ENCODE measurements at regions not wholly inside any gene's neighbourhood (a gene's known extent, or its start where the extent isn't known, plus 50 kb on each side); places are given as distances from the start of the nearest gene placed in this dataset.
"Not testable (repeated sequence)": the region's sequence is repeated elsewhere in the genome, so short reads cannot be mapped to it uniquely, and the experiment has no call there.

DNA sequence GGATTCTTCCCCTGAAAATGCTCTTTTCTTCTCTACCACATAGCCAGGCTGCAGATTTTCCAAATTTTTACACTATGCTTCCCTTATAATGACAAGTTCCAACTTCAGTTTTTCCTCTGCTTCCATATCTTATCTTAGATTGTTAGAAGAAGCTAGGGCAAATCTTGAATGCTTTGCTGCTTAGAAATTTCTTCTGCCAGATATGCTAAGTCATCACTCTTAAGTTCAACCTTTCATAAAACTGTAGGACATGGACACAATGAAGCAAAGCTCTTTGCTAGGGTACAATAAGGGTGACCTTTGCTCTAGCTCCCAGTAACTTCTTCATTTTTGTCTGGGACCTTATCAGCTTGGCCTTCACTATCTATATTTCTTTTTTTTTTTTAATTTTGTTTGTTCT, 88.7 kb downstream of the NXNL2 start:
- Histone ChIP-seq H3K4me1 (no peaks in the 10 kb centered on the region), H3K27me3 (no peaks in the 10 kb centered on the region), H3K4me3 (no peak overlapping the region), H3K36me3 (no peaks in the 10 kb centered on the region), H3K9me3 (no peaks in the 10 kb centered on the region), H3K27ac (no peak overlapping the region)
- no peak for TF ChIP-seq POLR2AphosphoS5 (IDR thresholded peaks at IDR 0.05)
- TF ChIP-seq CTCF (IDR thresholded peaks at IDR 0.05): no peak
- no peak for TF ChIP-seq POLR2A (IDR thresholded peaks at IDR 0.05)
- no peak for TF ChIP-seq EP300 (IDR thresholded peaks at IDR 0.05)
- DNase-seq: no peak
- intact Hi-C loops (cut with DNase I): no loop called here

DNA sequence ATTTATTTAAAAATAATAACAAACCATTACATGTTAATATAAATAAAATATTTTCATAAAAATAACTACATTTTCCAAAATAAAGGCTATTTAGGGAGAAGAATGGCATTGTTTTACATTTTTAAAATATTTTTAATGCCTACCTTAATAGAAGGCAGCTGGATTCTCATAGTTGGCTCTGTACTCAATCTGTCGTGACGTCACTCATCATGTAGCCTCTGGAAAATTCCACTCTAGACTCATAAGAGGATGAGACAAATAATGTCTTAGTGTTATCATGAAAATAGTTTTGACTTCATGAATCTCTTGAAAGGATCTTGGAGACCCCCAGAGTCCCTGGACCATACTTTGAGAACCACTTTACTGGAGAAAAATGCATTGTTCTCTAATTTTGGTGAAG, 93.1 kb downstream of the NXNL2 start:
- Histone ChIP-seq H3K9me3 (no peaks in the 10 kb centered on the region), H3K4me3 (no peak overlapping the region), H3K4me1 (no peaks in the 10 kb centered on the region), H3K27ac (peak overlapping the region in 1 of 4 donors; percentile 22), H3K36me3 (no peaks in the 10 kb centered on the region), H3K27me3 (no peaks in the 10 kb centered on the region)
- 81 to 86% methylated on average over 2 of the region's 2 CpGs for WGBS, 2 donors
- TF ChIP-seq EP300 (IDR thresholded peaks at IDR 0.05) (no peak), POLR2AphosphoS5 (IDR thresholded peaks at IDR 0.05) (no peak), POLR2A (IDR thresholded peaks at IDR 0.05) (no peak), CTCF (IDR thresholded peaks at IDR 0.05) (no peak)
- no peak for DNase-seq
- intact Hi-C loops (cut with DNase I): no loop called here

GRCh38 chr9:88628811-88629210, 93.8 kb downstream of the NXNL2 start:
- TF ChIP-seq POLR2A (IDR thresholded peaks at IDR 0.05) (no peak), CTCF (IDR thresholded peaks at IDR 0.05) (no peak), POLR2AphosphoS5 (IDR thresholded peaks at IDR 0.05) (no peak), EP300 (IDR thresholded peaks at IDR 0.05) (no peak)
- intact Hi-C loops (cut with DNase I): no loop called here
- Histone ChIP-seq H3K9me3 (no peaks in the 10 kb centered on the region), H3K36me3 (no peaks in the 10 kb centered on the region), H3K27ac (peak overlapping the region in 1 of 4 donors; percentile 22), H3K4me3 (no peak overlapping the region), H3K4me1 (no peaks in the 10 kb centered on the region), H3K27me3 (no peaks in the 10 kb centered on the region)
- no peak for DNase-seq

DNA sequence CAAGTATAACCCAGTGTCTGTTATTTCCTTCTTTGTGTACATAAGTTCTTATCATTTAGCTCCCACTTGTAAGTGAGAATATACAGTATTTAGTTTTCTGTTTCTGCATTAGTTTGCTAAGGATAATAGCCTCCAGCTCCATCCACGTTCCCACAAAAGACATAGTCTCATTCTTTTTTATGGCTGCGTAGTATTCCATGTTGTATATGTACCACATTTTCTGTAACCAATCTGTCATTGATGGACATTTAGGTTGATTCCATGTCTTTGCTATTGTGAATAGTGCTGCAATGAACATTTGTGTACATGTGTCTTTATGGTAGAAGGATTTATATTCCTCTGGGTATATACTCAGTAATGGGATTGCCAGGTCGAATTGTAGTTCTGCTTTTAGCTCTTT, 95.6 kb downstream of the NXNL2 start:
- H3K27me3 ChIP-seq; H3K36me3 ChIP-seq; H3K4me3 ChIP-seq; intact Hi-C loops (cut with DNase I); DNase-seq; H3K27ac ChIP-seq; H3K9me3 ChIP-seq; H3K4me1 ChIP-seq: not testable (repeated sequence)
- 69 to 85% methylated on average over 3 of the region's 3 CpGs for WGBS, 2 donors

DNA sequence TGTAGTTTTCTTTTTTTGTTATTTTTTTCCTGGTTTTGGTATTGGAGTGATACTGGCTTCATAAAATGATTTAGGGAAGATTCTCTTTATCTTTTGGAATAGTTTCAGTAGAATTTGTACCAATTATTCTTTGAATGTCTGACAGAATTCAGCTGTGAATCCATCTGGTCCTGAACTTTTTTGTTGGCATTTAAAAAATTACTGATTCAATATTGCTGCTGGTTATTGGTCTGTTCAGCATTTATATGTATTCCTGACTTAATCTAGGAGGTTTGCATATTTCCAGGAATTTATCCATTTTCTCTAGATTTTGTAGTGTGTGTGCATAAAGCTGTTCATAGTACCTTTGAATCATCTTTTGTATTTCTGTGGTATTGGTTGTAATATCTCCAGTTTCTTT, 100.2 kb downstream of the NXNL2 start:
- H3K27me3 ChIP-seq: no peaks in the 10 kb centered on the region
- intact Hi-C loops (cut with DNase I): no loop called here
- TF ChIP-seq POLR2A (IDR thresholded peaks at IDR 0.05) (no peak), EP300 (IDR thresholded peaks at IDR 0.05) (no peak), CTCF (IDR thresholded peaks at IDR 0.05) (no peak), POLR2AphosphoS5 (IDR thresholded peaks at IDR 0.05) (no peak)
- no peak overlapping the region for H3K27ac ChIP-seq
- no peaks in the 10 kb centered on the region for H3K4me1 ChIP-seq
- DNase-seq: no peak
- H3K9me3 ChIP-seq: peaks cover 0 to 6% (median 2%) of the 10 kb centered on the region in 4 donors
- H3K36me3 ChIP-seq: no peaks in the 10 kb centered on the region
- no peak overlapping the region for H3K4me3 ChIP-seq
